ENCODE measurements at regions not wholly inside any gene's neighbourhood (a gene's known extent, or its start where the extent isn't known, plus 50 kb on each side); places are given as distances from the start of the nearest gene placed in this dataset.

DNA sequence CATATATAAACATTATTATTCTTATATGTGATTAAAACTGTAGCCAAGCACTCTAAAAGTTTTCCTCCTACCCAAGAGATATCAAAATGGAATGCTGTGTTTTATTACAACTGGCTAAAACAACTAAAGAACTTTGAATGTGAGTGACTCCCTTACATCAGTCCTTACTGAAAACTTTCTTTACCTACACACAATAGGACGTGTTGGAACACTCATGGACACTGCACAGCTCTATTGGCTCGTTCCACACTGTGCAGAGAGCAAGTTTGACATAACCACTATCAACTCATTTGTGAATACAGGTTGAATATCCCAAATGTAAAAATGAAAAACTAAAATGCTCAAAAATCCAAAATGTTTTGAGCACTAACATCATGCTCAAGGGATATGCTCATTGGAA, 650.6 kb downstream of the SLC4A3 start:
- ChIA-PET CTCF (ENCODE audit: low intra/inter-chr PET ratio, low total read pairs) (no interaction called here), POLR2A (no interaction called here)
- H3K36me3 ChIP-seq (replicated peaks in 1 of 2; ENCODE audit: control insufficient read depth in 1 of 2, insufficient read depth in 2 of 2, low read length in 2 of 2), result no peaks in the 10 kb centered on the region
- intact Hi-C loops (cut with micrococcal nuclease; ENCODE audit: unreplicated experiment), result no loop called here
- no peak overlapping the region for H3K9ac ChIP-seq (ENCODE audit: insufficient read depth, low read depth, low read length)
- H3K79me2 ChIP-seq (ENCODE audit: insufficient read depth, low read length), result no peaks in the 10 kb centered on the region
- H2AFZ ChIP-seq (ENCODE audit: low read length), result no peak overlapping the region
- H3K27ac ChIP-seq (ENCODE audit: extremely low read length, insufficient read depth, low read length), result no peak overlapping the region
- DNase-seq (ENCODE audit: low spot score), result no peak
- FAIRE-seq, result no peak
- no TSS peak for BruUV-seq (replicated peaks)
- no peak overlapping the region for H3K4me2 ChIP-seq (ENCODE audit: low read depth, low read length)
- WGBS (ENCODE audit: low lambda C conversion rate), result 2% methylated on average over 2 of the region's 2 CpGs
- no peaks in the 10 kb centered on the region for H3K27me3 ChIP-seq (ENCODE audit: control insufficient read depth in 1 of 2, insufficient read depth in 2 of 2, low read length in 2 of 2)
- no peaks in the 10 kb centered on the region for H4K20me1 ChIP-seq (ENCODE audit: insufficient read depth, low read length)
- H3K4me3 ChIP-seq (replicated peaks in 1 of 3; ENCODE audit: insufficient read depth in 1 of 3, low read depth in 2 of 3, low read length in 3 of 3), result no peak overlapping the region
- no peaks in the 10 kb centered on the region for H3K9me3 ChIP-seq (ENCODE audit: low read length)
- ATAC-seq, result no peak
- no peaks in the 10 kb centered on the region for H3K4me1 ChIP-seq (ENCODE audit: insufficient read depth, low read length)
- in situ Hi-C loops (cut with HindIII; ENCODE audit: extremely low pct_ligation_motif_present, low pct_unique_long_range_greater_than_20kb), result no loop called here
- TF ChIP-seq SPEN (CRISPR knock-in tag; IDR thresholded peaks at IDR 0.05; ENCODE audit: low read depth) (no peak), TBP (CRISPR knock-in tag; IDR thresholded peaks at IDR 0.05) (no peak), SIX1 (CRISPR knock-in tag; IDR thresholded peaks at IDR 0.05; ENCODE audit: borderline replicate concordance) (no peak), ZNF275 (CRISPR knock-in tag; IDR thresholded peaks at IDR 0.05; ENCODE audit: borderline replicate concordance) (no peak), ASH2L (IDR thresholded peaks at IDR 0.05; ENCODE audit: insufficient read length, low read depth, low read length) (no peak), HOXA7 (CRISPR knock-in tag; IDR thresholded peaks at IDR 0.05) (no peak), GATAD2A (CRISPR knock-in tag; IDR thresholded peaks at IDR 0.05) (no peak), ZNF138 (CRISPR knock-in tag; IDR thresholded peaks at IDR 0.05; ENCODE audit: low read depth) (no peak), U2AF1 (optimal IDR thresholded peaks at IDR 0.05; ENCODE audit: low read depth, low read length) (no peak), HHEX (CRISPR knock-in tag; IDR thresholded peaks at IDR 0.05) (no peak), STAT5B (CRISPR knock-in tag; IDR thresholded peaks at IDR 0.05) (no peak), TOPORS (CRISPR knock-in tag; IDR thresholded peaks at IDR 0.05) (no peak), GTF2F1 (IDR thresholded peaks at IDR 0.05; ENCODE audit: low read length) (no peak), MAFF (IDR thresholded peaks at IDR 0.05; ENCODE audit: low read depth, low read length) (no peak)
- TF ChIP-seq, protein P1, sequence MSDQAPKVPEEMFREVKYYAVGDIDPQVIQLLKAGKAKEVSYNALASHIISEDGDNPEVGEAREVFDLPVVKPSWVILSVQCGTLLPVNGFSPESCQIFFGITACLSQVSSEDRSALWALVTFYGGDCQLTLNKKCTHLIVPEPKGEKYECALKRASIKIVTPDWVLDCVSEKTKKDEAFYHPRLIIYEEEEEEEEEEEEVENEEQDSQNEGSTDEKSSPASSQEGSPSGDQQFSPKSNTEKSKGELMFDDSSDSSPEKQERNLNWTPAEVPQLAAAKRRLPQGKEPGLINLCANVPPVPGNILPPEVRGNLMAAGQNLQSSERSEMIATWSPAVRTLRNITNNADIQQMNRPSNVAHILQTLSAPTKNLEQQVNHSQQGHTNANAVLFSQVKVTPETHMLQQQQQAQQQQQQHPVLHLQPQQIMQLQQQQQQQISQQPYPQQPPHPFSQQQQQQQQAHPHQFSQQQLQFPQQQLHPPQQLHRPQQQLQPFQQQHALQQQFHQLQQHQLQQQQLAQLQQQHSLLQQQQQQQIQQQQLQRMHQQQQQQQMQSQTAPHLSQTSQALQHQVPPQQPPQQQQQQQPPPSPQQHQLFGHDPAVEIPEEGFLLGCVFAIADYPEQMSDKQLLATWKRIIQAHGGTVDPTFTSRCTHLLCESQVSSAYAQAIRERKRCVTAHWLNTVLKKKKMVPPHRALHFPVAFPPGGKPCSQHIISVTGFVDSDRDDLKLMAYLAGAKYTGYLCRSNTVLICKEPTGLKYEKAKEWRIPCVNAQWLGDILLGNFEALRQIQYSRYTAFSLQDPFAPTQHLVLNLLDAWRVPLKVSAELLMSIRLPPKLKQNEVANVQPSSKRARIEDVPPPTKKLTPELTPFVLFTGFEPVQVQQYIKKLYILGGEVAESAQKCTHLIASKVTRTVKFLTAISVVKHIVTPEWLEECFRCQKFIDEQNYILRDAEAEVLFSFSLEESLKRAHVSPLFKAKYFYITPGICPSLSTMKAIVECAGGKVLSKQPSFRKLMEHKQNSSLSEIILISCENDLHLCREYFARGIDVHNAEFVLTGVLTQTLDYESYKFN (CRISPR knock-in tag; conservative IDR thresholded peaks at IDR 0.05), result no peak
- TF ChIP-seq, protein P2, sequence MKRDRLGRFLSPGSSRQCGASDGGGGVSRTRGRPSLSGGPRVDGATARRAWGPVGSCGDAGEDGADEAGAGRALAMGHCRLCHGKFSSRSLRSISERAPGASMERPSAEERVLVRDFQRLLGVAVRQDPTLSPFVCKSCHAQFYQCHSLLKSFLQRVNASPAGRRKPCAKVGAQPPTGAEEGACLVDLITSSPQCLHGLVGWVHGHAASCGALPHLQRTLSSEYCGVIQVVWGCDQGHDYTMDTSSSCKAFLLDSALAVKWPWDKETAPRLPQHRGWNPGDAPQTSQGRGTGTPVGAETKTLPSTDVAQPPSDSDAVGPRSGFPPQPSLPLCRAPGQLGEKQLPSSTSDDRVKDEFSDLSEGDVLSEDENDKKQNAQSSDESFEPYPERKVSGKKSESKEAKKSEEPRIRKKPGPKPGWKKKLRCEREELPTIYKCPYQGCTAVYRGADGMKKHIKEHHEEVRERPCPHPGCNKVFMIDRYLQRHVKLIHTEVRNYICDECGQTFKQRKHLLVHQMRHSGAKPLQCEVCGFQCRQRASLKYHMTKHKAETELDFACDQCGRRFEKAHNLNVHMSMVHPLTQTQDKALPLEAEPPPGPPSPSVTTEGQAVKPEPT (CRISPR knock-in tag; IDR thresholded peaks at IDR 0.05; ENCODE audit: low read depth), result no peak
